Loucy (cell line): ENCODE measurements at regions not wholly inside any gene's neighbourhood (a gene's known extent, or its start where the extent isn't known, plus 50 kb on each side); places are given as distances from the start of the nearest gene placed in this dataset.

ENCODE experiments used
- H2AFZ ChIP-seq: fragments of 200-600 bp; sonication (generic); 2 replicates; pipeline ENCODE4 v1.6.0; 2016; ENCODE audit warnings: antibody characterized with exemption, mild to moderate bottlenecking, low read length, moderate library complexity
- H3F3A ChIP-seq: fragments of 200-600 bp; 2 replicates; pipeline ENCODE4 v1.6.0; 2016; ENCODE audit warnings: antibody characterized with exemption, low read depth, mild to moderate bottlenecking
- H3K27me3 ChIP-seq: fragments of 200-600 bp; sonication (generic); 2 replicates; pipeline ENCODE4 v1.6.1; 2014; ENCODE audit warnings: low read length, mild to moderate bottlenecking; ENCODE audit not compliant: insufficient read depth, poor library complexity, severe bottlenecking
- H3K36me3 ChIP-seq: fragments of 200-600 bp; sonication (generic); 2 replicates; pipeline ENCODE4 v1.6.1; 2016; ENCODE audit warnings: low read length; ENCODE audit not compliant: insufficient read depth
- H3K4me1 ChIP-seq: fragments of 200-600 bp; sonication (generic); 2 replicates; pipeline ENCODE4 v1.5.1; 2014; ENCODE audit warnings: low read length, mild to moderate bottlenecking; ENCODE audit not compliant: insufficient read depth, poor library complexity, severe bottlenecking
- H3K4me2 ChIP-seq: fragments of 200-600 bp; sonication (generic); 2 replicates; pipeline ENCODE4 v1.6.0; 2014; ENCODE audit warnings: antibody characterized with exemption, low read length, low read depth, mild to moderate bottlenecking; ENCODE audit not compliant: poor library complexity, severe bottlenecking
- H3K4me3 ChIP-seq: fragments of 200-600 bp; sonication (generic); 2 replicates; pipeline ENCODE4 v1.5.1; 2014; ENCODE audit warnings: low read length, mild to moderate bottlenecking, mixed read lengths; ENCODE audit not compliant: poor library complexity, severe bottlenecking
- H3K79me2 ChIP-seq: fragments of 200-600 bp; sonication (generic); 2 replicates; pipeline ENCODE4 v1.6.1; 2014; ENCODE audit warnings: low read length; ENCODE audit not compliant: insufficient read depth
- H3K9ac ChIP-seq: fragments of 200-600 bp; sonication (generic); 2 replicates; pipeline ENCODE4 v1.6.0; 2014; ENCODE audit warnings: mild to moderate bottlenecking, low read depth, low read length, moderate library complexity; ENCODE audit not compliant: poor library complexity, severe bottlenecking
- H3K9me2 ChIP-seq: fragments of 200-600 bp; sonication (generic); replicated peaks from 2 replicates; pipeline ENCODE4 v1.6.1; 2016; ENCODE audit warnings: low read depth, low read length, mixed read lengths
- H3K9me3 ChIP-seq: fragments of 200-600 bp; sonication (generic); 2 replicates; pipeline ENCODE4 v1.6.1; 2014; ENCODE audit warnings: mild to moderate bottlenecking, antibody characterized with exemption, low read length, low read depth; ENCODE audit not compliant: insufficient read depth
- H4K20me1 ChIP-seq: fragments of 200-600 bp; sonication (generic); 2 replicates; pipeline ENCODE4 v1.6.0; 2014; ENCODE audit warnings: antibody characterized with exemption, low read length, mild to moderate bottlenecking; ENCODE audit not compliant: insufficient read depth, poor library complexity, severe bottlenecking
- CTCF ChIP-seq: fragments of 200-600 bp; sonication (generic); conservative IDR thresholded peaks from 2 replicates; pipeline ENCODE4 v1.5.1; 2014; ENCODE audit warnings: mild to moderate bottlenecking, antibody characterized with exemption, low read length
- EZH2phosphoT487 ChIP-seq: fragments of 200-600 bp; IDR thresholded peaks from 2 replicates; pipeline ENCODE4 v1.6.1; 2018; ENCODE audit warnings: antibody characterized with exemption, mild to moderate bottlenecking, moderate library complexity, borderline replicate concordance

GRCh38 chr11:13891911-13892310 lies 70.6 kb upstream of the SPON1 start:
- no peaks in the 10 kb centered on the region for H4K20me1 ChIP-seq
- peak overlapping the region; percentile 14 for H3K4me2 ChIP-seq
- H3F3A ChIP-seq, result no peaks in the 10 kb centered on the region
- H3K9ac ChIP-seq, result no peak overlapping the region
- TF ChIP-seq CTCF (no peak), EZH2phosphoT487 (no peak)
- no peaks in the 10 kb centered on the region for H3K9me3 ChIP-seq
- peaks cover 28% of the 10 kb centered on the region for H3K4me1 ChIP-seq
- peak overlapping the region; percentile 42; the same call in 1 of the 2 replicates for H2AFZ ChIP-seq
- H3K9me2 ChIP-seq, result no peaks in the 10 kb centered on the region
- no peaks in the 10 kb centered on the region for H3K36me3 ChIP-seq
- H3K79me2 ChIP-seq, result no peaks in the 10 kb centered on the region
- no peaks in the 10 kb centered on the region for H3K27me3 ChIP-seq
- H3K4me3 ChIP-seq, result no peak overlapping the region

GRCh38 chr11:13896175-13896980 lies 66.1 kb upstream of the SPON1 start:
- H2AFZ ChIP-seq, result 0 out of 2 replicates have a peak overlapping the region, but pooled peaks have one; percentile 11
- H3K4me2 ChIP-seq, result no peak overlapping the region
- no peak for TF ChIP-seq EZH2phosphoT487
- TF ChIP-seq CTCF, result no peak

GRCh38 chr11:13896981-13897353 lies 65.6 kb upstream of the SPON1 start:
- 0 out of 2 replicates have a peak overlapping the region, but pooled peaks have one; percentile 11 for H2AFZ ChIP-seq

More at GRCh38 chr11:13896175-13896980, 66.1 kb upstream of the SPON1 start:
- Histone ChIP-seq H3K36me3 (no peaks in the 10 kb centered on the region), H4K20me1 (no peaks in the 10 kb centered on the region), H3K4me3 (no peak overlapping the region), H3K9ac (no peak overlapping the region), H3K9me2 (no peaks in the 10 kb centered on the region), H3K79me2 (no peaks in the 10 kb centered on the region), H3K9me3 (no peaks in the 10 kb centered on the region), H3F3A (no peaks in the 10 kb centered on the region), H3K4me1 (peaks cover 41% of the 10 kb centered on the region), H3K27me3 (no peaks in the 10 kb centered on the region)

More at GRCh38 chr11:13896981-13897353, 65.6 kb upstream of the SPON1 start:
- no peaks in the 10 kb centered on the region for H3K79me2 ChIP-seq
- no peaks in the 10 kb centered on the region for H3K9me2 ChIP-seq
- no peaks in the 10 kb centered on the region for H3K9me3 ChIP-seq
- no peaks in the 10 kb centered on the region for H4K20me1 ChIP-seq
- no peak for TF ChIP-seq CTCF
- no peak overlapping the region for H3K4me3 ChIP-seq
- H3K27me3 ChIP-seq, result no peaks in the 10 kb centered on the region
- H3K4me2 ChIP-seq, result peak overlapping the region; percentile 25
- no peak overlapping the region for H3K9ac ChIP-seq
- no peaks in the 10 kb centered on the region for H3F3A ChIP-seq
- no peaks in the 10 kb centered on the region for H3K36me3 ChIP-seq
- H3K4me1 ChIP-seq, result peaks cover 40% of the 10 kb centered on the region
